ENCODE measurements at regions not wholly inside any gene's neighbourhood (a gene's known extent, or its start where the extent isn't known, plus 50 kb on each side); places are given as distances from the start of the nearest gene placed in this dataset.

GRCh38 chr13:64007339-64007738 lies 2591.7 kb upstream of the PCDH20 start:
- TF ChIP-seq CTCF (IDR thresholded peaks at IDR 0.05; ENCODE audit: insufficient read depth, low read length, missing control alignments) = no peak
- CTCF ChIA-PET = no interaction called here
- POLR2A ChIA-PET = no interaction called here
- DNase-seq (ENCODE audit: low read depth, low spot score) = no peak
- H3K4me3 ChIP-seq (ENCODE audit: low read depth, low read length) = no peak overlapping the region

GRCh38 chr13:64000321-64000720 lies 2584.7 kb upstream of the PCDH20 start:
- H3K4me3 ChIP-seq (ENCODE audit: low read depth, low read length) = no peak overlapping the region
- ChIA-PET CTCF (no interaction called here), POLR2A (no interaction called here)
- no peak for DNase-seq (ENCODE audit: low read depth, low spot score)
- TF ChIP-seq CTCF (IDR thresholded peaks at IDR 0.05; ENCODE audit: insufficient read depth, low read length, missing control alignments) = no peak

DNA sequence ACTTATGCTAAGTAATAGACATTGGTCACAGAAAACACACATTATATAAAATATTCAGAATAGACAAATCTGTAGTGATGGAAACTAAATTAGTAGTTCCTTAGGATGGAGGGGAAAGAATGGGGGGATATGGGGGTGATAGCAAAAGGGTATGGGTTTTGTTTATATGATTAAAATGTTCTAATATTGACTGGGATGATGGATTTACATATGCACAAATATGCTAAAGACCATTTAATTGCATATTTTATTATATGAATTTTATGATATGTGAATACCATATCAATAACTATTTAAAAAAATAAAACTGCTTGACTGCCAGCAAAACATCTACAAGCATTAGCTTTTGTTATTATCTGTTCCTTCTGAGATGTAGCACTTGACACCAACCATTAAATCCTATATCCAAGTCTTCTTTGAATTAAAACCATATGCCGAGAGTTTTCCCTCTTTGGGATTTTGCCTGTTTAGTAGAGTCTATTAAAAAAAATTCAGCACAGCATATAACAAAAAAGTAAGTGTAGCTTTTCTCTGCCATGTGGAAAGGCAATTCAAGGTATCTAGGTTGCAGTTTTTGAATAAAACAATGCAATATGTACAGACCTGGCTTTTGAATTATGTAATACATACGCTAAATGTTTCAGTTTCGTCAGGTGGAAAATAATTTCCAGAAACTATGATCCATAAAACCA lies 2584.1 kb upstream of the PCDH20 start:
- no peak for TF ChIP-seq CTCF (IDR thresholded peaks at IDR 0.05; ENCODE audit: insufficient read depth, low read length, missing control alignments)
- no peak for DNase-seq (ENCODE audit: low read depth, low spot score)
- ChIA-PET CTCF (no interaction called here), POLR2A (no interaction called here)
- H3K4me3 ChIP-seq (ENCODE audit: low read depth, low read length) = no peak overlapping the region

DNA sequence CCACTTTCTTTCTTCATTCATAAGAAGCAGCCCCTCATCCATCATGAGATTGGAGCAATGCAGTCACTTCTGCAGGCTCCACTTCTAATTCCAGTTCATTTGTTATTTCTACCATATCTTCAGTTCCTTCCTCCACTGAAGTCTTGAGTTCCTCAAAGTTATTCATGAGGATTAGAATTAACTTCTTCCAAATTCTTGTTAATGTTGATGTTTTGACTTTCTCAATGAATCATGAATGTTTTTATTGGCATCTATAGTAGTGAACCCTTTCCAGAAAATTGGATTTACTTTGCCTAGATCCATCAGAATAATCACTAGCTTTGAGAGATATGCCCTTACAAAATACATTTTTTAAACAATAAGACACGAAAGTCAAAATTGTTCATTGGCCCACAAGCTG lies 2567.7 kb upstream of the PCDH20 start:
- no peak for TF ChIP-seq CTCF (IDR thresholded peaks at IDR 0.05; ENCODE audit: insufficient read depth, low read length, missing control alignments)
- POLR2A ChIA-PET = no interaction called here
- DNase-seq (ENCODE audit: low read depth, low spot score) = no peak

DNA sequence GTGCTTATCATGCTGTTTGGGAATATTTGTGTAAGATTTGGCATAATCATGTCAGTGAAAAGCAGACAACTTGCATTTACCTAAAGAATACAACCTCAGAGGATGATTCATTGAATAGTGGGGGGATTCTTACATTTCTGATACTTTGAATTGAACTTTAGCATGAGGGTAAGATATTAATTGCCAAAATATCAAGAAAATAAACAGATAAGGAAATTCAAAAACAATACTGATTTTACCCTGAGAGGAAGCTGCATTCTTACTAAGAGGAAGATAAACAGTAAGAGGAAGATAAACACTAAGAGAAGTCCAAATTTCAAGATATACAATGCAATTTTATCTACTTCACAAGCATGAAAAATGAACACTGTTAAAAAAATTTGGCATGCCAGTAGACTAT lies 2564.3 kb upstream of the PCDH20 start:
- no peak for DNase-seq (ENCODE audit: low read depth, low spot score)
- ChIA-PET CTCF (no interaction called here), POLR2A (no interaction called here)
- TF ChIP-seq CTCF (IDR thresholded peaks at IDR 0.05; ENCODE audit: insufficient read depth, low read length, missing control alignments) = no peak
- H3K4me3 ChIP-seq (ENCODE audit: low read depth, low read length) = no peak overlapping the region

More for the DNA sequence above, 2567.7 kb upstream of the PCDH20 start:
- CTCF ChIA-PET = no interaction called here
- no peak overlapping the region for H3K4me3 ChIP-seq (ENCODE audit: low read depth, low read length)

- ChIA-PET CTCF (no interaction called here), POLR2A (no interaction called here)
- no peak for DNase-seq (ENCODE audit: low read depth, low spot score)
Measured at GRCh38 chr13:63972328-63972727, 2556.7 kb upstream of the PCDH20 start.

More at GRCh38 chr13:63972328-63972727, 2556.7 kb upstream of the PCDH20 start:
- H3K4me3 ChIP-seq (ENCODE audit: low read depth, low read length) = no peak overlapping the region
- no peak for TF ChIP-seq CTCF (IDR thresholded peaks at IDR 0.05; ENCODE audit: insufficient read depth, low read length, missing control alignments)
